ENCODE measurements at regions not wholly inside any gene's neighbourhood (a gene's known extent, or its start where the extent isn't known, plus 50 kb on each side); places are given as distances from the start of the nearest gene placed in this dataset.

- ATAC-seq (ENCODE audit: low read depth in 2 of 2) = no peak
Observed at GRCh38 chr4:84164201-84164600, 334.9 kb downstream of the NKX6-1 start.

GRCh38 chr4:84159762-84160161, 339.3 kb downstream of the NKX6-1 start:
- ATAC-seq (ENCODE audit: low read depth in 2 of 2) (no peak), DNase-seq (no peak)
- Histone ChIP-seq H3K9me3 (ENCODE audit: control insufficient read depth in 2 of 2, low read length in 2 of 2) (no peaks in the 10 kb centered on the region), H3K27me3 (ENCODE audit: control insufficient read depth, insufficient read depth, low read length) (no peaks in the 10 kb centered on the region), H3K27ac (ENCODE audit: insufficient read depth, low read length, poor library complexity, severe bottlenecking) (no peak overlapping the region), H3K4me3 (ENCODE audit: low read depth, low read length) (no peak overlapping the region), H3K36me3 (ENCODE audit: control insufficient read depth, insufficient read depth, low read length) (no peaks in the 10 kb centered on the region), H3K4me1 (ENCODE audit: control insufficient read depth, insufficient read depth, low read length, poor library complexity, severe bottlenecking) (no peaks in the 10 kb centered on the region)
- no peak overlapping the region for H3K4me3 Mint-ChIP-seq
- no peaks in the 10 kb centered on the region for H3K4me1 Mint-ChIP-seq
- H3K9me3 Mint-ChIP-seq = peaks cover 0 to 2% (median 0%) of the 10 kb centered on the region in 7 donors
- H3K36me3 Mint-ChIP-seq = no peaks in the 10 kb centered on the region
- no peak overlapping the region for H3K27ac Mint-ChIP-seq
- H3K27me3 Mint-ChIP-seq = peaks cover 4% of the 10 kb centered on the region

More at GRCh38 chr4:84164201-84164600, 334.9 kb downstream of the NKX6-1 start:
- no peak overlapping the region for H3K27ac ChIP-seq (ENCODE audit: insufficient read depth, low read length, poor library complexity, severe bottlenecking)
- no peaks in the 10 kb centered on the region for H3K4me1 ChIP-seq (ENCODE audit: control insufficient read depth, insufficient read depth, low read length, poor library complexity, severe bottlenecking)
- H3K36me3 ChIP-seq (ENCODE audit: control insufficient read depth, insufficient read depth, low read length) = no peaks in the 10 kb centered on the region
- Mint-ChIP-seq H3K4me1 (no peaks in the 10 kb centered on the region), H3K4me3 (no peak overlapping the region), H3K36me3 (no peaks in the 10 kb centered on the region), H3K27me3 (peaks cover 4% of the 10 kb centered on the region), H3K9me3 (peaks cover 0 to 3% (median 1%) of the 10 kb centered on the region in 7 donors), H3K27ac (no peak overlapping the region)
- H3K9me3 ChIP-seq (ENCODE audit: control insufficient read depth in 2 of 2, low read length in 2 of 2) = no peaks in the 10 kb centered on the region
- H3K4me3 ChIP-seq (ENCODE audit: low read depth, low read length) = no peak overlapping the region
- H3K27me3 ChIP-seq (ENCODE audit: control insufficient read depth, insufficient read depth, low read length) = no peaks in the 10 kb centered on the region
- DNase-seq = no peak

GRCh38 chr4:84158670-84159069, 340.4 kb downstream of the NKX6-1 start:
- H3K36me3 Mint-ChIP-seq = no peaks in the 10 kb centered on the region
- no peak overlapping the region for H3K4me3 Mint-ChIP-seq
- DNase-seq = no peak
- H3K27me3 ChIP-seq (ENCODE audit: control insufficient read depth, insufficient read depth, low read length) = no peaks in the 10 kb centered on the region
- peaks cover 0 to 2% (median 0%) of the 10 kb centered on the region in 7 donors for H3K9me3 Mint-ChIP-seq
- H3K4me1 ChIP-seq (ENCODE audit: control insufficient read depth, insufficient read depth, low read length, poor library complexity, severe bottlenecking) = no peaks in the 10 kb centered on the region
- no peak overlapping the region for H3K27ac Mint-ChIP-seq
- H3K27ac ChIP-seq (ENCODE audit: insufficient read depth, low read length, poor library complexity, severe bottlenecking) = no peak overlapping the region
- H3K4me3 ChIP-seq (ENCODE audit: low read depth, low read length) = no peak overlapping the region
- no peak for ATAC-seq (ENCODE audit: low read depth in 2 of 2)
- no peaks in the 10 kb centered on the region for H3K9me3 ChIP-seq (ENCODE audit: control insufficient read depth in 2 of 2, low read length in 2 of 2)
- H3K4me1 Mint-ChIP-seq = no peaks in the 10 kb centered on the region
- no peaks in the 10 kb centered on the region for H3K36me3 ChIP-seq (ENCODE audit: control insufficient read depth, insufficient read depth, low read length)
- peaks cover 4% of the 10 kb centered on the region for H3K27me3 Mint-ChIP-seq

GRCh38 chr4:84151574-84151973, 347.5 kb downstream of the NKX6-1 start:
- Histone ChIP-seq H3K9me3 (ENCODE audit: control insufficient read depth in 2 of 2, low read length in 2 of 2) (no peaks in the 10 kb centered on the region), H3K36me3 (ENCODE audit: control insufficient read depth, insufficient read depth, low read length) (no peaks in the 10 kb centered on the region), H3K27ac (ENCODE audit: insufficient read depth, low read length, poor library complexity, severe bottlenecking) (no peak overlapping the region), H3K4me3 (ENCODE audit: low read depth, low read length) (no peak overlapping the region), H3K4me1 (ENCODE audit: control insufficient read depth, insufficient read depth, low read length, poor library complexity, severe bottlenecking) (no peaks in the 10 kb centered on the region), H3K27me3 (ENCODE audit: control insufficient read depth, insufficient read depth, low read length) (no peaks in the 10 kb centered on the region)
- H3K27ac Mint-ChIP-seq = no peak overlapping the region
- no peaks in the 10 kb centered on the region for H3K9me3 Mint-ChIP-seq
- DNase-seq = no peak
- H3K36me3 Mint-ChIP-seq = no peaks in the 10 kb centered on the region
- no peaks in the 10 kb centered on the region for H3K4me1 Mint-ChIP-seq
- H3K4me3 Mint-ChIP-seq = no peak overlapping the region
- no peaks in the 10 kb centered on the region for H3K27me3 Mint-ChIP-seq
- no peak for ATAC-seq (ENCODE audit: low read depth in 2 of 2)

- Mint-ChIP-seq H3K4me3 (no peak overlapping the region), H3K27me3 (no peaks in the 10 kb centered on the region), H3K27ac (no peak overlapping the region), H3K9me3 (peaks cover 0 to 1% (median 0%) of the 10 kb centered on the region in 7 donors), H3K36me3 (no peaks in the 10 kb centered on the region), H3K4me1 (peaks cover 0 to 2% (median 0%) of the 10 kb centered on the region in 4 donors)
- no peaks in the 10 kb centered on the region for H3K4me1 ChIP-seq (ENCODE audit: control insufficient read depth, insufficient read depth, low read length, poor library complexity, severe bottlenecking)
- DNase-seq (no peak), ATAC-seq (ENCODE audit: low read depth in 2 of 2) (no peak)
- H3K36me3 ChIP-seq (ENCODE audit: control insufficient read depth, insufficient read depth, low read length) = no peaks in the 10 kb centered on the region
- no peaks in the 10 kb centered on the region for H3K27me3 ChIP-seq (ENCODE audit: control insufficient read depth, insufficient read depth, low read length)
- H3K9me3 ChIP-seq (ENCODE audit: control insufficient read depth in 2 of 2, low read length in 2 of 2) = no peaks in the 10 kb centered on the region
- H3K4me3 ChIP-seq (ENCODE audit: low read depth, low read length) = no peak overlapping the region
- no peak overlapping the region for H3K27ac ChIP-seq (ENCODE audit: insufficient read depth, low read length, poor library complexity, severe bottlenecking)
Observed at GRCh38 chr4:84150177-84150576, 348.9 kb downstream of the NKX6-1 start.

GRCh38 chr4:84147831-84148230, 351.3 kb downstream of the NKX6-1 start:
- Histone ChIP-seq H3K9me3 (ENCODE audit: control insufficient read depth in 2 of 2, low read length in 2 of 2) (no peaks in the 10 kb centered on the region), H3K27ac (ENCODE audit: insufficient read depth, low read length, poor library complexity, severe bottlenecking) (no peak overlapping the region), H3K4me1 (ENCODE audit: control insufficient read depth, insufficient read depth, low read length, poor library complexity, severe bottlenecking) (no peaks in the 10 kb centered on the region), H3K4me3 (ENCODE audit: low read depth, low read length) (no peak overlapping the region), H3K36me3 (ENCODE audit: control insufficient read depth, insufficient read depth, low read length) (no peaks in the 10 kb centered on the region), H3K27me3 (ENCODE audit: control insufficient read depth, insufficient read depth, low read length) (no peaks in the 10 kb centered on the region)
- DNase-seq = no peak
- Mint-ChIP-seq H3K4me3 (no peak overlapping the region), H3K27ac (no peak overlapping the region), H3K27me3 (no peaks in the 10 kb centered on the region), H3K4me1 (peaks cover 0 to 2% (median 0%) of the 10 kb centered on the region in 4 donors), H3K9me3 (peaks cover 0 to 1% (median 0%) of the 10 kb centered on the region in 7 donors), H3K36me3 (no peaks in the 10 kb centered on the region)
- no peak for ATAC-seq (ENCODE audit: low read depth in 2 of 2)

- Histone ChIP-seq H3K36me3 (ENCODE audit: control insufficient read depth, insufficient read depth, low read length) (no peaks in the 10 kb centered on the region), H3K9me3 (ENCODE audit: control insufficient read depth in 2 of 2, low read length in 2 of 2) (no peaks in the 10 kb centered on the region), H3K27ac (ENCODE audit: insufficient read depth, low read length, poor library complexity, severe bottlenecking) (no peak overlapping the region), H3K27me3 (ENCODE audit: control insufficient read depth, insufficient read depth, low read length) (no peaks in the 10 kb centered on the region), H3K4me1 (ENCODE audit: control insufficient read depth, insufficient read depth, low read length, poor library complexity, severe bottlenecking) (no peaks in the 10 kb centered on the region), H3K4me3 (ENCODE audit: low read depth, low read length) (no peak overlapping the region)
- Mint-ChIP-seq H3K27me3 (no peaks in the 10 kb centered on the region), H3K4me1 (peaks cover 0 to 2% (median 0%) of the 10 kb centered on the region in 4 donors), H3K27ac (no peak overlapping the region), H3K9me3 (peaks cover 0 to 4% (median 0%) of the 10 kb centered on the region in 7 donors), H3K4me3 (peak overlapping the region in 1 of 4 donors; percentile 3), H3K36me3 (no peaks in the 10 kb centered on the region)
- ATAC-seq (ENCODE audit: low read depth in 2 of 2) (no peak), DNase-seq (peak in 1 of 3 donors; percentile 6)
Observed at GRCh38 chr4:84146300-84146959, 352.7 kb downstream of the NKX6-1 start.

- ATAC-seq (ENCODE audit: low read depth in 2 of 2) = no peak
- peaks cover 0 to 4% (median 0%) of the 10 kb centered on the region in 7 donors for H3K9me3 Mint-ChIP-seq
Observed at GRCh38 chr4:84145176-84145575, 353.9 kb downstream of the NKX6-1 start.

More at GRCh38 chr4:84145176-84145575, 353.9 kb downstream of the NKX6-1 start:
- H3K27ac ChIP-seq (ENCODE audit: insufficient read depth, low read length, poor library complexity, severe bottlenecking) = no peak overlapping the region
- H3K4me3 Mint-ChIP-seq = no peak overlapping the region
- H3K4me3 ChIP-seq (ENCODE audit: low read depth, low read length) = no peak overlapping the region
- no peak for DNase-seq
- H3K27ac Mint-ChIP-seq = no peak overlapping the region
- H3K36me3 ChIP-seq (ENCODE audit: control insufficient read depth, insufficient read depth, low read length) = no peaks in the 10 kb centered on the region
- H3K27me3 Mint-ChIP-seq = no peaks in the 10 kb centered on the region
- H3K27me3 ChIP-seq (ENCODE audit: control insufficient read depth, insufficient read depth, low read length) = no peaks in the 10 kb centered on the region
- peaks cover 0 to 2% (median 0%) of the 10 kb centered on the region in 4 donors for H3K4me1 Mint-ChIP-seq
- H3K36me3 Mint-ChIP-seq = no peaks in the 10 kb centered on the region
- H3K4me1 ChIP-seq (ENCODE audit: control insufficient read depth, insufficient read depth, low read length, poor library complexity, severe bottlenecking) = no peaks in the 10 kb centered on the region
- H3K9me3 ChIP-seq (ENCODE audit: control insufficient read depth in 2 of 2, low read length in 2 of 2) = no peaks in the 10 kb centered on the region

Measured in CD4-positive, CD25-positive, alpha-beta regulatory T cell (primary cell).